A673 (cell line): ENCODE measurements at regions not wholly inside any gene's neighbourhood (a gene's known extent, or its start where the extent isn't known, plus 50 kb on each side); places are given as distances from the start of the nearest gene placed in this dataset.

Source experiments
- BruUV-seq: library from RNA; stranded (reverse); fragments of 400-500 nt; replicated peaks from 2 replicates; lab custom pipeline; 2021; lab: Mats Ljungman, UMichigan
- CTCF ChIA-PET: fragments of 300-600 bp; sonication (Branson Sonifier 250); formaldehyde crosslinking; loops from one replicate; lab custom pipeline; 2022; ENCODE audit warnings: antibody characterized with exemption; lab: Charles Lee
- POLR2A ChIA-PET: fragments of 300-600 bp; sonication (Branson Sonifier 250); formaldehyde crosslinking; loops from one replicate; lab custom pipeline; 2022; ENCODE audit warnings: antibody characterized with exemption; ENCODE audit not compliant: low non-redundant PET; lab: Charles Lee
- DNase-seq: peaks from one replicate; pipeline ENCODE4 v3.0.0-alpha.2; 2015; ENCODE audit warnings: low spot score
- H3K27ac ChIP-seq: fragments of 200-600 bp; sonication (generic); 2 replicates; pipeline ENCODE4 v1.5.1; 2016; ENCODE audit warnings: mixed run types, low read depth, mild to moderate bottlenecking, mixed read lengths, antibody characterized with exemption, low read length; ENCODE audit not compliant: poor library complexity, severe bottlenecking
- H3K27me3 ChIP-seq: fragments of 200-600 bp; sonication (generic); replicated peaks from 2 replicates; pipeline ENCODE4 v1.6.1; 2017; ENCODE audit warnings: mixed run types, low read depth, mild to moderate bottlenecking, mixed read lengths, antibody characterized with exemption, low read length; ENCODE audit not compliant: insufficient read depth, poor library complexity
- H3K36me3 ChIP-seq: fragments of 200-600 bp; sonication (generic); 2 replicates; pipeline ENCODE4 v1.6.1; 2016; ENCODE audit warnings: mixed run types, mild to moderate bottlenecking, mixed read lengths, antibody characterized with exemption, low read length; ENCODE audit not compliant: insufficient read depth, poor library complexity, severe bottlenecking
- H3K4me1 ChIP-seq: fragments of 200-600 bp; sonication (generic); 2 replicates; pipeline ENCODE4 v1.6.1; 2017; ENCODE audit warnings: mixed run types, mild to moderate bottlenecking, mixed read lengths, antibody characterized with exemption, low read length; ENCODE audit not compliant: insufficient read depth, poor library complexity, severe bottlenecking
- H3K4me3 ChIP-seq: fragments of 200-600 bp; sonication (generic); 2 replicates; pipeline ENCODE4 v1.5.1; 2016; ENCODE audit warnings: low read depth, mixed run types, mild to moderate bottlenecking, mixed read lengths, low read length; ENCODE audit not compliant: poor library complexity, severe bottlenecking
- H3K9me3 ChIP-seq: fragments of 200-600 bp; sonication (generic); 2 replicates; pipeline ENCODE4 v1.6.1; 2016; ENCODE audit warnings: mixed run types, low read depth, mild to moderate bottlenecking, mixed read lengths, antibody characterized with exemption, low read length; ENCODE audit not compliant: poor library complexity, severe bottlenecking
- CTCF ChIP-seq: fragments of 300-800, 200-600 bp; sonication (generic); conservative IDR thresholded peaks from 2 replicates; pipeline ENCODE4 v1.5.1; 2017; ENCODE audit warnings: low read depth, mild to moderate bottlenecking, antibody characterized with exemption, low read length, moderate library complexity, mixed read lengths
- EZH2 ChIP-seq: fragments of 200-600 bp; sonication (generic); IDR thresholded peaks from 2 replicates; pipeline ENCODE4 v1.6.1; 2017; ENCODE audit warnings: borderline replicate concordance, low read depth, mild to moderate bottlenecking, mixed read lengths, antibody characterized with exemption, low read length; ENCODE audit not compliant: poor library complexity, severe bottlenecking
- intact Hi-C: fragments of 100-400 bp; cut with micrococcal nuclease; formaldehyde crosslinking; loops from one replicate; pipeline ENCODE4 v1.10.0; 2022; ENCODE audit not compliant: unreplicated experiment

GRCh38 chr1:31524186-31524901 lies 52.0 kb upstream of the TINAGL1 start:
- no peak overlapping the region for H3K4me3 ChIP-seq
- intact Hi-C loops = no loop called here
- H3K9me3 ChIP-seq = no peaks in the 10 kb centered on the region
- POLR2A ChIA-PET = no interaction called here
- no peaks in the 10 kb centered on the region for H3K36me3 ChIP-seq
- no peak overlapping the region for H3K27ac ChIP-seq
- BruUV-seq = no TSS peak
- TF ChIP-seq CTCF (no peak), EZH2 (no peak)
- no peaks in the 10 kb centered on the region for H3K4me1 ChIP-seq
- CTCF ChIA-PET = no interaction called here
- no peaks in the 10 kb centered on the region for H3K27me3 ChIP-seq
- DNase-seq = no peak
